Brain microvascular endothelial cell (primary cell): ENCODE measurements at regions not wholly inside any gene's neighbourhood (a gene's known extent, or its start where the extent isn't known, plus 50 kb on each side); places are given as distances from the start of the nearest gene placed in this dataset.

Experiments
- DNase-seq: peaks from one replicate; pipeline ENCODE4 v3.0.0-alpha.2; 2020
- H3K27ac ChIP-seq: fragments of 250-450 bp; sonication (Bioruptor Pico); 2 replicates; pipeline ENCODE4 v1.5.1; 2020; ENCODE audit warnings: mild to moderate bottlenecking, moderate library complexity
- H3K27me3 ChIP-seq: fragments of 250-450 bp; sonication (Bioruptor Pico); replicated peaks from 2 replicates; pipeline ENCODE4 v1.5.1; 2020; ENCODE audit warnings: mild to moderate bottlenecking
- H3K36me3 ChIP-seq: fragments of 250-450 bp; sonication (Bioruptor Pico); replicated peaks from 2 replicates; pipeline ENCODE4 v1.5.1; 2020; ENCODE audit warnings: mild to moderate bottlenecking
- H3K4me3 ChIP-seq: 2 replicates; pipeline ENCODE4 v1.5.1; 2011; ENCODE audit warnings: low read depth, mild to moderate bottlenecking, control low read depth, low read length, moderate library complexity
- in situ Hi-C: cut with HindIII; loops from 2 replicates; pipeline ENCODE4 v1.10.0; 2017; ENCODE audit warnings: low sequenced_read_pairs, low pct_ligation_motif_present
- TF ChIP-seq, protein P1 (sequence below): IDR thresholded peaks from 2 replicates; pipeline ENCODE4 v1.5.1; 2011; ENCODE audit warnings: low read depth, mild to moderate bottlenecking, moderate library complexity, low read length, control low read depth, inconsistent platforms; ENCODE audit errors: missing control alignments

DNA sequence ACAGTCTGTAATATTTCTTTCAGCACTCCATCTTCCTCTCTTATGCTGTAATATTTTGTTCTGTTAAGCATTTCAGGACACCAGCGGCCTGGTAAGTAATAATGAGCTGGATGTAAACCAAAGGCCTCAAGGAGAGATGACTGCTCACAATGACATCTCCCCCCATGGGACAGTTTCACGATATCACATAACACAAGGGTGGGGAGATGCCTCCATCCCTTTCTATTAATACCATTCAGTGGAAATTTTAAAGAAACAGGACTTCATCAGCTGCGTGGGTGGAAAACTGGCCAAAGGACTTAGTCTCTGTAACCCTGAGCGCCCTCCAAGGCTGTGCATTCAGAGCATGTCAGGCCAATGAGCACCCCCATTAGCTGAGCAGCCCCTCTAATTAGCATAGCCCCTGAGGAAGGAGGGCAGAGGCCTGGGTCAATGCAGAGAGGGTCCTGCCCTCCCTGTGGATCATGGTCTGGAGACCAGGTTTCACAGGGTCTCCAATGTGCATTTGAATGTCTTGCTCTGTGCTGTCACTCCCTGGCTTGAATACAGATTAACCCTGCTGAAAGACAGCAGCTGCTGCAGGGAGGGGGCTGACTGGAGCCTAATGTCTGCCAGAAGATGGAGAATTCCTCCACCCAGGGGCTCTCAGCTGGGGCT lies 156.4 kb downstream of the HS3ST2 start:
- no peaks in the 10 kb centered on the region for H3K27me3 ChIP-seq
- in situ Hi-C loops, result no loop called here
- no peak overlapping the region for H3K27ac ChIP-seq
- TF ChIP-seq, protein P1, sequence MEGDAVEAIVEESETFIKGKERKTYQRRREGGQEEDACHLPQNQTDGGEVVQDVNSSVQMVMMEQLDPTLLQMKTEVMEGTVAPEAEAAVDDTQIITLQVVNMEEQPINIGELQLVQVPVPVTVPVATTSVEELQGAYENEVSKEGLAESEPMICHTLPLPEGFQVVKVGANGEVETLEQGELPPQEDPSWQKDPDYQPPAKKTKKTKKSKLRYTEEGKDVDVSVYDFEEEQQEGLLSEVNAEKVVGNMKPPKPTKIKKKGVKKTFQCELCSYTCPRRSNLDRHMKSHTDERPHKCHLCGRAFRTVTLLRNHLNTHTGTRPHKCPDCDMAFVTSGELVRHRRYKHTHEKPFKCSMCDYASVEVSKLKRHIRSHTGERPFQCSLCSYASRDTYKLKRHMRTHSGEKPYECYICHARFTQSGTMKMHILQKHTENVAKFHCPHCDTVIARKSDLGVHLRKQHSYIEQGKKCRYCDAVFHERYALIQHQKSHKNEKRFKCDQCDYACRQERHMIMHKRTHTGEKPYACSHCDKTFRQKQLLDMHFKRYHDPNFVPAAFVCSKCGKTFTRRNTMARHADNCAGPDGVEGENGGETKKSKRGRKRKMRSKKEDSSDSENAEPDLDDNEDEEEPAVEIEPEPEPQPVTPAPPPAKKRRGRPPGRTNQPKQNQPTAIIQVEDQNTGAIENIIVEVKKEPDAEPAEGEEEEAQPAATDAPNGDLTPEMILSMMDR, result no peak
- H3K36me3 ChIP-seq, result no peaks in the 10 kb centered on the region
- H3K4me3 ChIP-seq, result no peak overlapping the region
- no peak for DNase-seq

DNA sequence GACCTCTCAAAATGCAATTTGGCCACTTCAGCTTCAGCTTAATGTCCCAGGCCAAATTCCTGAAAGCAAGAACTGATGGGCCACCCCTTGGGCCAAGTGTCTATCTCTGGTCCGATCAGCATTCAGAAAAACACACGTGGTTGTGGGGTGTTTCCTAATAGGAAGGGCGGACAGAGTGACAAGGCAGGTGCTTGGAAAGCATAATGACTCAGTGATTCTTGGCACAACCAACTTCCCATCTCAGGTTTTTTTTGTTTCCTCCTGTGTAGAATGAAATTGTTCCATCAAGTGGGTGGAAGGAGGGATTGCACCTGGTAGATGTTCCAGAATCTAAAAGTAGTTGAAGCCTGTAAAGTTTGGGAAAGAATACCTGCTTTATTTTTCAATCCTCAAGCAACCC lies 155.6 kb downstream of the HS3ST2 start:
- in situ Hi-C loops, result no loop called here
- H3K36me3 ChIP-seq, result no peaks in the 10 kb centered on the region

DNA sequence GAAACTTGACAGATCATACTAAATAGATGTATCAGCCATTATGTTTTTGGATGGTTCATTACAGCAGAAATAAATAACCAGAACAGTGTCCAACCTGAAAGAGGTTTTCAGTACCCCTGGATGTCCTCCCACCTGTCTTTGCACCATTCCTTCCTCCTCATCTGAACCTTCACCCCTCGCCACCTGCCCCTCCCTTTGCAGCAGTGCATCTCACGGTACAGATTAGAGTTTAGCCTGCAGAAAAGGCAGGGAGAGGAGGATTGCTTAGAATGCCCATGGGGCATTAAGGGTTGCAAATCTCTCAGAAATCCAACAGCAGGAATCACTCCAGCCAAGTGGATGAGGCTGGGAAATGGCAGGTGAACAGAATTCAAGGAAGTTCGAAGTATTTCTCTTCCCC lies 155.0 kb downstream of the HS3ST2 start:
- TF ChIP-seq, protein P1, result no peak
- Histone ChIP-seq H3K36me3 (no peaks in the 10 kb centered on the region), H3K4me3 (no peak overlapping the region), H3K27ac (no peak overlapping the region), H3K27me3 (no peaks in the 10 kb centered on the region)
- in situ Hi-C loops, result no loop called here
- DNase-seq, result no peak

More for the DNA sequence above, 155.6 kb downstream of the HS3ST2 start:
- TF ChIP-seq, protein P1, result no peak
- no peak overlapping the region for H3K4me3 ChIP-seq
- no peak for DNase-seq
- no peaks in the 10 kb centered on the region for H3K27me3 ChIP-seq
- no peak overlapping the region for H3K27ac ChIP-seq

DNA sequence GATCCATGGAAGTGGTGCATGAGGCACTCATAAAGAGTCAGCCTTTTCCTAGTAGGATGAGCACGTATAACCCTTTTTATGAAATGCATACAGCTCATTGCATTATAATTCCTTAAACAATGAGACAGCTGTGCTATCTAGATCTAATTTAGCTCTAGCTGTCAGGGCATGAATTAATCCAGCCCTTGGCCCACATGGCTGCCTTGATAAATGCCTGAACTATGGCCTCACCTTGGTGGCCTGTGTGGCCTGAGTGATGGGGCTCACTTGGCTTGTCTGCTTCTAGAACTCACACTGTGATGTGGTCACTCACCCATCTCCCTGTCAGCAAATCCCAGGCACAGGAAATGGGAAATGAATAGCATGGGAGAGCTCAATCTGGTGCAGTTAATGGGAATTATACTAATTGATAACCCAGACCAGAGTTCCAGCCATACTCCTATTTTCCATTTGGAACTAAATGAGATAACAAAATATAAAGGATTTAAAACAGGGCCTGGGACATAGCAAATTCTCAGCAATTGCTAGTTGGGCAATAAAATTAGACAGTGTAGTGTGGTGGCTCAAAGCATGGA lies 153.6 kb downstream of the HS3ST2 start:
- H3K27me3 ChIP-seq, result no peaks in the 10 kb centered on the region
- in situ Hi-C loops, result no loop called here
- no peak for DNase-seq
- no peak overlapping the region for H3K4me3 ChIP-seq
- H3K36me3 ChIP-seq, result no peaks in the 10 kb centered on the region
- H3K27ac ChIP-seq, result no peak overlapping the region
- TF ChIP-seq, protein P1, result no peak
